Lower lobe of right lung (tissue), 2 donors: ENCODE measurements at regions not wholly inside any gene's neighbourhood (a gene's known extent, or its start where the extent isn't known, plus 50 kb on each side); places are given as distances from the start of the nearest gene placed in this dataset.

Experiments
- ATAC-seq, 2 donors: fragments of 200-7000 bp; cut with Tn5 transposase; one replicate each; pipeline ENCODE4 v1.9.1; 2020 to 2022; ENCODE audit warnings: mild to moderate bottlenecking in 2 of 2, moderate library complexity in 2 of 2
- DNase-seq: peaks from one replicate; pipeline ENCODE4 v3.0.0-alpha.2; 2020
- H3K27ac ChIP-seq: fragments of 200-600 bp; one replicate; pipeline ENCODE4 v1.8.0; 2022
- H3K27me3 ChIP-seq: fragments of 200-600 bp; one replicate; pipeline ENCODE4 v1.8.0; 2022; ENCODE audit warnings: low read depth
- H3K36me3 ChIP-seq: fragments of 200-600 bp; one replicate; pipeline ENCODE4 v1.8.0; 2022; ENCODE audit warnings: mild to moderate bottlenecking
- H3K4me1 ChIP-seq: fragments of 200-600 bp; one replicate; pipeline ENCODE4 v1.8.0; 2022
- H3K4me3 ChIP-seq: fragments of 200-600 bp; one replicate; pipeline ENCODE4 v1.8.0; 2022; ENCODE audit warnings: mild to moderate bottlenecking
- H3K9me3 ChIP-seq: fragments of 200-600 bp; one replicate; pipeline ENCODE4 v1.8.0; 2022
- CTCF ChIP-seq: fragments of 200-600 bp; IDR thresholded peaks from one replicate; pipeline ENCODE4 v1.8.0; 2022; ENCODE audit warnings: antibody characterized with exemption, mild to moderate bottlenecking
- intact Hi-C: fragments of 100-400 bp; cut with DNase I; formaldehyde crosslinking; loops from one replicate; pipeline ENCODE4 v1.11.0; 2022
- donor health status: DM: no; HTN: yes; CAD: no; lungs with severe emphysema.

- intact Hi-C loops = no loop called here
- ATAC-seq (no peak), DNase-seq (no peak)
- no peak overlapping the region for H3K27ac ChIP-seq
- no peak overlapping the region for H3K4me3 ChIP-seq
- no peaks in the 10 kb centered on the region for H3K27me3 ChIP-seq
- H3K36me3 ChIP-seq = no peaks in the 10 kb centered on the region
- no peaks in the 10 kb centered on the region for H3K4me1 ChIP-seq
- no peak for TF ChIP-seq CTCF
- H3K9me3 ChIP-seq = no peaks in the 10 kb centered on the region
These were observed 694.1 kb downstream of the TOX3 start for GRCh38 chr16:51852892-51853291.

GRCh38 chr16:51851111-51851510, 695.8 kb downstream of the TOX3 start:
- no peak for TF ChIP-seq CTCF
- H3K4me3 ChIP-seq = no peak overlapping the region
- H3K36me3 ChIP-seq = no peaks in the 10 kb centered on the region
- ATAC-seq (no peak), DNase-seq (no peak)
- no peak overlapping the region for H3K27ac ChIP-seq
- H3K9me3 ChIP-seq = no peaks in the 10 kb centered on the region
- intact Hi-C loops = no loop called here
- no peaks in the 10 kb centered on the region for H3K27me3 ChIP-seq
- H3K4me1 ChIP-seq = no peaks in the 10 kb centered on the region

GRCh38 chr16:51849715-51850114, 697.2 kb downstream of the TOX3 start:
- Histone ChIP-seq H3K27ac (no peak overlapping the region), H3K4me1 (no peaks in the 10 kb centered on the region), H3K4me3 (no peak overlapping the region), H3K9me3 (no peaks in the 10 kb centered on the region), H3K27me3 (no peaks in the 10 kb centered on the region), H3K36me3 (no peaks in the 10 kb centered on the region)
- DNase-seq = no peak
- intact Hi-C loops = no loop called here
- ATAC-seq = no peak
- TF ChIP-seq CTCF = no peak

GRCh38 chr16:51845586-51846305, 694.7 kb upstream of the SALL1 start:
- DNase-seq (no peak), ATAC-seq (no peak)
- no peak for TF ChIP-seq CTCF
- Histone ChIP-seq H3K27ac (no peak overlapping the region), H3K27me3 (no peaks in the 10 kb centered on the region), H3K4me1 (no peaks in the 10 kb centered on the region), H3K4me3 (no peak overlapping the region), H3K36me3 (no peaks in the 10 kb centered on the region), H3K9me3 (no peaks in the 10 kb centered on the region)
- intact Hi-C loops = no loop called here

- no peak for TF ChIP-seq CTCF
- intact Hi-C loops = no loop called here
- H3K4me3 ChIP-seq = no peak overlapping the region
- H3K27ac ChIP-seq = no peak overlapping the region
- no peaks in the 10 kb centered on the region for H3K9me3 ChIP-seq
- DNase-seq (no peak), ATAC-seq (no peak)
- no peaks in the 10 kb centered on the region for H3K36me3 ChIP-seq
- H3K4me1 ChIP-seq = no peaks in the 10 kb centered on the region
- H3K27me3 ChIP-seq = no peaks in the 10 kb centered on the region
These were observed 688.8 kb upstream of the SALL1 start for GRCh38 chr16:51839727-51840462.
